ENCODE measurements at regions not wholly inside any gene's neighbourhood (a gene's known extent, or its start where the extent isn't known, plus 50 kb on each side); places are given as distances from the start of the nearest gene placed in this dataset.

- no peak for TF ChIP-seq CTCF (IDR thresholded peaks at IDR 0.05; ENCODE audit: borderline replicate concordance, control extremely low read depth, extremely low read depth, insufficient read depth, missing control alignments)
- in situ Hi-C loops (cut with MboI; ENCODE audit: low sequenced_read_pairs, unreplicated experiment) = no loop called here
- no peak for DNase-seq (ENCODE audit: low spot score)
Observed at GRCh38 chr2:67848551-67849285, 214.1 kb downstream of the C1D start.

DNA sequence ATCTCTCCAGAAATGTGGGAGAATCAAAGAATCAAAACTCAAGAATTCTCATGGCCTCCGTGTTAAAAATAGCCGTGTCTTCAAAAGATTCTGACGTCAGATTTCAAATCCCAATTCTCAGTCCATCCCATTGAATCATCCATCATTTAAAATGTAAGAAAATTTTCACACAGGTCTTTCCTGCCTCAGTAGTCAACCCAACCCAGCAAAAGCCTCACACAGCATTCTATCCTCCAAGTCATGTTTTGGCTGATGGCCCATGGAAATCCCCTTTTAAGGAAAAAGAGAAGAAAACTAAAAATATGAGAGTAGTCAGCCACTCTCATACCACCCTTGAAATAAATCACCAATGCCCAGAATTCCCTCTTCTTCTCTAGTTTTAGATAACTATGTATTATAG is 211.8 kb downstream of the C1D start:
- in situ Hi-C loops (cut with MboI; ENCODE audit: low sequenced_read_pairs, unreplicated experiment) = no loop called here
- no peak for TF ChIP-seq CTCF (IDR thresholded peaks at IDR 0.05; ENCODE audit: borderline replicate concordance, control extremely low read depth, extremely low read depth, insufficient read depth, missing control alignments)
- no peak for DNase-seq (ENCODE audit: low spot score)

DNA sequence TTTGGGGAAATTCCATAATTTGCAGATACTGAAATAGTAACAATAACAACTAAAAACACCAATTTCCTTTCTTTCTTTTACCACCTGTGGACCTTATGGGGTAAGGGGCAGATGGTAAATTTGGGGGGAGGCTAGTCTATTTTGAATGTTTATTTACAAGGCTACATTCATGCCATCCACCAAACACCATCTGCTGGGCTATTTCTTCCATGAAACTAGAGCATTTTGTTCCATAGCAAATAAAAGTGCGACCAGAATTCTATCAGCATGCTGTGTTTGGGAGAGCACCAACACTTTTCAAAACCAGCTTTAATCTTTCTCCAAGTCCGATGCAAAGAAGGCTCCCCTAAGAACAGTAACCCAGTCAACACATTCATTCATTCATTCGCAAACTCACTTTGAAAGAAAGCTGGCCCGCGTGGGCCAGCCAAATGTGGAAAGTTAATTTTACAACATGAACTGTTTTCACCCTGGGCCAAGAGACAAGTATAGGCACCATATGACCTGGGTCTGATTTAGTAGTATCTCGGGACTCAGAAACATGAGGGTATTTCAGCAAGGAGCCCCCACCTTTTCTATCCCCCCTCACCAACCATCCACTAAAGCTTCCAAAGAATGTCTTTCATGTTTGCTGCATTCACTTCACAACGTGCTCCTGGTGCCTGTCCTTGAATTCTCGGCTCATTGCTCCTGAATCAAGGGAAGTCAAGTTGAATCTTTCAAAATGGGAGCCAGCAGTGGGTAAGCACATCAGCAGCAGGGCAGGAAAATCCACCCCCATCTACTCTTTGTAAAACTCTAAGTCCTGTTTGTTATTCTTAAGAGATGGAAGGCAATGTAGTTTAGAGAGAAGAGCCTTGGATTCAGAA is 210.6 kb downstream of the C1D start:
- TF ChIP-seq CTCF (IDR thresholded peaks at IDR 0.05; ENCODE audit: borderline replicate concordance, control extremely low read depth, extremely low read depth, insufficient read depth, missing control alignments) = no peak
- no peak for DNase-seq (ENCODE audit: low spot score)
- in situ Hi-C loops (cut with MboI; ENCODE audit: low sequenced_read_pairs, unreplicated experiment) = no loop called here

- TF ChIP-seq CTCF (IDR thresholded peaks at IDR 0.05; ENCODE audit: borderline replicate concordance, control extremely low read depth, extremely low read depth, insufficient read depth, missing control alignments) = no peak
- DNase-seq (ENCODE audit: low spot score) = no peak
- in situ Hi-C loops (cut with MboI; ENCODE audit: low sequenced_read_pairs, unreplicated experiment) = no loop called here
Observed at GRCh38 chr2:67854103-67854743, 208.6 kb downstream of the C1D start.

GRCh38 chr2:67854798-67855197 is 208.0 kb downstream of the C1D start:
- no peak for TF ChIP-seq CTCF (IDR thresholded peaks at IDR 0.05; ENCODE audit: borderline replicate concordance, control extremely low read depth, extremely low read depth, insufficient read depth, missing control alignments)
- no peak for DNase-seq (ENCODE audit: low spot score)
- in situ Hi-C loops (cut with MboI; ENCODE audit: low sequenced_read_pairs, unreplicated experiment) = no loop called here

DNA sequence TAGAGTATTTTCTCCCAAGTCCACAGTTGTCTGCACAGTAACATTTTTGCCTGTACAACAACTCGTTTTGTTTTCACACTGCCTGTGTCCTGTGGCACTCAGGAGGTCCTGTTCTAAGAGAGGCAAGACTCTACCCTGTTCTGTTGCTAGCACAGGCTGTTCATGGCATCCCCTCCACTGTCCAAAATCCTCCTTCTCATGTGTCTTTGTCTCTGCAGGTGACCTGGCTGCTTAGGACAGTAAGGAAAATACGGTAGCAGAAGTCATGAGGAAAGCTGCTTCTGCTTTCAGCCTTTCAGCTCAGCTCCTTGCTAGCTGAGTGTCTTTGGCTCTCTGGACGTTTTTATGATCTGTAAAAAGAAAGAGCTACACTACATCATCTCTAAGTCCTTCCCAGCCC is 205.9 kb downstream of the C1D start:
- in situ Hi-C loops (cut with MboI; ENCODE audit: low sequenced_read_pairs, unreplicated experiment) = no loop called here
- no peak for DNase-seq (ENCODE audit: low spot score)

More for the DNA sequence above, 205.9 kb downstream of the C1D start:
- TF ChIP-seq CTCF (IDR thresholded peaks at IDR 0.05; ENCODE audit: borderline replicate concordance, control extremely low read depth, extremely low read depth, insufficient read depth, missing control alignments) = no peak

Data from GM13976 (cell line).